Muscle of leg (tissue), 3 donors: ENCODE measurements at regions not wholly inside any gene's neighbourhood (a gene's known extent, or its start where the extent isn't known, plus 50 kb on each side); places are given as distances from the start of the nearest gene placed in this dataset.
A peak's percentile ranks its signal among the peaks of the same experiment; 100 is the strongest.

Experiments
- DNase-seq: peaks from one replicate; pipeline ENCODE4 v3.0.0; 2013
- H3K27ac ChIP-seq: one replicate; pipeline ENCODE4 v1.5.1; 2013; ENCODE audit warnings: mild to moderate bottlenecking, low read length, control low read depth
- H3K27me3 ChIP-seq: one replicate; pipeline ENCODE4 v1.6.1; 2013; ENCODE audit warnings: low read length; ENCODE audit not compliant: control insufficient read depth, insufficient read depth
- H3K36me3 ChIP-seq: one replicate; pipeline ENCODE4 v1.6.1; 2013; ENCODE audit warnings: low read length; ENCODE audit not compliant: control insufficient read depth, insufficient read depth
- H3K4me1 ChIP-seq: one replicate; pipeline ENCODE4 v1.6.1; 2013; ENCODE audit warnings: low read length; ENCODE audit not compliant: control insufficient read depth, insufficient read depth
- H3K4me3 ChIP-seq: one replicate; pipeline ENCODE4 v1.5.1; 2013; ENCODE audit warnings: low read length, control low read depth
- H3K9me3 ChIP-seq: replicated peaks from 2 replicates; pipeline ENCODE4 v1.6.1; 2013; ENCODE audit warnings: low read depth, low read length; ENCODE audit not compliant: control insufficient read depth
- WGBS: methylation state at CpG from one replicate; pipeline ENCODE4 v1.1.5; 2013; ENCODE audit warnings: missing lambda C conversion rate; ENCODE audit not compliant: insufficient coverage; 5-methylcytosine and 5-hydroxymethylcytosine counted together

- H3K9me3 ChIP-seq, result no peaks in the 10 kb centered on the region
- H3K27me3 ChIP-seq, result no peaks in the 10 kb centered on the region
- H3K4me3 ChIP-seq, result no peak overlapping the region
- no peak overlapping the region for H3K27ac ChIP-seq
- H3K36me3 ChIP-seq, result no peaks in the 10 kb centered on the region
- 87% methylated on average over 2 of the region's 3 CpGs for WGBS
- no peaks in the 10 kb centered on the region for H3K4me1 ChIP-seq
- DNase-seq, result no peak
Observed at GRCh38 chr5:148012801-148013200, 51.0 kb upstream of the SPINK5 start.

GRCh38 chr5:148011398-148012137 lies 52.2 kb upstream of the SPINK5 start:
- Histone ChIP-seq H3K27me3 (no peaks in the 10 kb centered on the region), H3K27ac (no peak overlapping the region), H3K4me3 (no peak overlapping the region), H3K9me3 (no peaks in the 10 kb centered on the region), H3K4me1 (no peaks in the 10 kb centered on the region), H3K36me3 (no peaks in the 10 kb centered on the region)
- no peak for DNase-seq
- 90% methylated on average over 2 of the region's 3 CpGs for WGBS

GRCh38 chr5:148005788-148006520 lies 57.8 kb upstream of the SPINK5 start:
- H3K36me3 ChIP-seq, result no peaks in the 10 kb centered on the region
- 70% methylated on average over 6 of the region's 12 CpGs for WGBS
- H3K27me3 ChIP-seq, result no peaks in the 10 kb centered on the region

DNA sequence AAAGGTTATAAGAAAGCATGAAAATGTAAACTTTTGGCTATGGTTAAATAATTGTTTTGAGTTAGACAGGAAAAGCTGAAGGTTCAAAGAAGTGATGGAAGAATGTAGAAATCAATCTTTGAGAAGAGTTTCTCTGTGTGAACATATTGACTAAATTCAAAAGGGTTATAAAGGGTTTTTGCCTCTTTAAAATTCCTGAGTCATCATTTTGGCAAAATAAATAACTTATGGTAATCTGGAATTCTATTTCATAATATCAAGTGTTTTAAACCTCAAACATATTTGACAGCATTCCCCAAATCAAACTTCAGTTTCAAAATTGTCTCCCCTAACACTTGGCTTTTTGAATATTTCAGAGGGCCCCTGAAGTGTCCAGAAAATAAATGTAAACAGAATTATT lies 60.6 kb upstream of the SPINK5 start:
- Histone ChIP-seq H3K27me3 (no peaks in the 10 kb centered on the region), H3K4me3 (no peak overlapping the region), H3K27ac (no peak overlapping the region), H3K9me3 (peaks cover 15% of the 10 kb centered on the region), H3K36me3 (no peaks in the 10 kb centered on the region), H3K4me1 (no peaks in the 10 kb centered on the region)
- DNase-seq, result no peak

More at GRCh38 chr5:148005788-148006520, 57.8 kb upstream of the SPINK5 start:
- DNase-seq, result peak; percentile 1
- Histone ChIP-seq H3K27ac (no peak overlapping the region), H3K4me1 (no peaks in the 10 kb centered on the region), H3K9me3 (peaks cover 9% of the 10 kb centered on the region), H3K4me3 (no peak overlapping the region)

DNA sequence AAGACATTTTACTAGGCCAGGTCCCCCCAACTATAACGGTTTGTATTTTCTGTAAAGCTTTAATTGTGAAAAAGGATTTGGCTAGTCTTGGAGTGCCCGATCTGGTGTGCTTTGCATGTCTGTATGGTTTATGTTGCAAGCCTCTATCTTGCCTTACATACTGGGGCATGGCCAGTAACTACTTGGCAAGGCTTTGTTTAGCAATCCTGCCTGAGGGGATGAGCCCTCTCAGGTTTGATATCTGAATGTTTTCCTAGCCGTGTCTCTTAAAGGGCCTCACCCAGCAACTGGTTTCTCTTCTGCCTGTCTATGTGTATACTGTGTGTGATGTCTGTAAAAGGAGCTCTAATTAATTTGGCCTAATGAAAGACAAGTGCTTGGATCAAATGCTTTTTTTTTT lies 61.3 kb upstream of the SPINK5 start:
- no peaks in the 10 kb centered on the region for H3K4me1 ChIP-seq
- DNase-seq, result no peak
- 67% methylated on average over 1 of the region's 3 CpGs for WGBS
- H3K36me3 ChIP-seq, result no peaks in the 10 kb centered on the region
- no peak overlapping the region for H3K4me3 ChIP-seq
- peaks cover 15% of the 10 kb centered on the region for H3K9me3 ChIP-seq
- no peak overlapping the region for H3K27ac ChIP-seq
- no peaks in the 10 kb centered on the region for H3K27me3 ChIP-seq

- DNase-seq, result no peak
- Histone ChIP-seq H3K27ac (no peak overlapping the region), H3K4me1 (no peaks in the 10 kb centered on the region), H3K27me3 (no peaks in the 10 kb centered on the region), H3K4me3 (no peak overlapping the region), H3K36me3 (no peaks in the 10 kb centered on the region), H3K9me3 (peaks cover 15% of the 10 kb centered on the region)
- WGBS, result 54% methylated on average over 1 of the region's 1 CpG
Observed at GRCh38 chr5:148000036-148000435, 63.7 kb upstream of the SPINK5 start.

GRCh38 chr5:147998704-147999103 lies 65.1 kb upstream of the SPINK5 start:
- no peak overlapping the region for H3K27ac ChIP-seq
- no peaks in the 10 kb centered on the region for H3K36me3 ChIP-seq
- H3K9me3 ChIP-seq, result peaks cover 15% of the 10 kb centered on the region
- H3K27me3 ChIP-seq, result no peaks in the 10 kb centered on the region
- H3K4me3 ChIP-seq, result no peak overlapping the region
- DNase-seq, result no peak
- H3K4me1 ChIP-seq, result no peaks in the 10 kb centered on the region

- no peaks in the 10 kb centered on the region for H3K36me3 ChIP-seq
- no peak overlapping the region for H3K4me3 ChIP-seq
- H3K4me1 ChIP-seq, result no peaks in the 10 kb centered on the region
- H3K27ac ChIP-seq, result no peak overlapping the region
- no CpG with 5 or more reads among the region's 3 CpGs for WGBS
- H3K9me3 ChIP-seq, result peaks cover 15% of the 10 kb centered on the region
- no peaks in the 10 kb centered on the region for H3K27me3 ChIP-seq
- DNase-seq, result peak; percentile 54
Observed at GRCh38 chr5:147997486-147997885, 66.3 kb upstream of the SPINK5 start.

- Histone ChIP-seq H3K27ac (no peak overlapping the region), H3K27me3 (no peaks in the 10 kb centered on the region), H3K4me3 (no peak overlapping the region), H3K36me3 (no peaks in the 10 kb centered on the region), H3K9me3 (peaks cover 9% of the 10 kb centered on the region), H3K4me1 (no peaks in the 10 kb centered on the region)
- WGBS, result 86% methylated on average over 1 of the region's 5 CpGs
- DNase-seq, result no peak
Observed at GRCh38 chr5:147996379-147996778, 67.4 kb upstream of the SPINK5 start.

DNA sequence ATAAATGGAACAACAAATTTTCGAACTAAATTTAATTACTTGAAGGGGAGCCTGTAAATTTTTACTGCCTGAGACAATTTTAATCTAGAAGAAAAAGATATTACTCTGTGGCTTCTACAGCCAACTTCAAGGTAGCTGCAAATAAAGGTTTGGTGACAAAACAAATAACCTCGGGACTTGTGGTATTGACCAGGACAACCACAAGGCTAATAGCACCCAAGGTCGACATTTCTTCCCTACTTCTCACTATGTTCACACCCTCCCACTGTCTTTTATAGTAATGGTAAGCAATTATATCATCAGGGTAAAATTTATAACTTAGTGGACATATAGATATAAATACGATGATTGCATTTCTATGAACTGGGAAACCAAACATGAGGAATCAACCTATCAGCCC lies 67.9 kb upstream of the SPINK5 start:
- no peak for DNase-seq
- H3K4me3 ChIP-seq, result no peak overlapping the region
- no peaks in the 10 kb centered on the region for H3K4me1 ChIP-seq
- H3K27ac ChIP-seq, result no peak overlapping the region
- H3K36me3 ChIP-seq, result no peaks in the 10 kb centered on the region
- no peaks in the 10 kb centered on the region for H3K27me3 ChIP-seq
- no CpG with 5 or more reads among the region's 4 CpGs for WGBS
- peaks cover 6% of the 10 kb centered on the region for H3K9me3 ChIP-seq
